Thoracic aorta (tissue), 2 donors: ENCODE measurements at regions not wholly inside any gene's neighbourhood (a gene's known extent, or its start where the extent isn't known, plus 50 kb on each side); places are given as distances from the start of the nearest gene placed in this dataset.

Source experiments
- ATAC-seq: fragments of 150-250 bp; one replicate; pipeline ENCODE4 v1.8.0; 2017; ENCODE audit warnings: low read depth; ENCODE audit not compliant: insufficient number of reproducible peaks, low FRiP score
- DNase-seq: peaks from one replicate; pipeline ENCODE4 v3.0.0-alpha.2; 2020; ENCODE audit warnings: low spot score
- H3K27ac ChIP-seq, 2 donors: fragments of 200-600 bp; sonication (generic); 1 replicate in 1 of 2; 2 replicates in 1 of 2; pipeline ENCODE4 v1.5.1; 2016; ENCODE audit warnings: mild to moderate bottlenecking in 2 of 2, moderate library complexity in 2 of 2
- H3K27me3 ChIP-seq: fragments of 200-600 bp; sonication (generic); replicated peaks from 2 replicates; pipeline ENCODE4 v1.6.0; 2016; ENCODE audit warnings: mild to moderate bottlenecking; ENCODE audit not compliant: insufficient read depth
- H3K36me3 ChIP-seq: fragments of 200-600 bp; sonication (generic); one replicate; pipeline ENCODE4 v1.5.1; 2016
- H3K4me1 ChIP-seq, 2 donors: fragments of 200-600 bp; sonication (generic); 1 replicate in 1 of 2; 2 replicates in 1 of 2; pipeline versions ENCODE4 v1.5.1 to v1.6.0; 2016; ENCODE audit warnings: low read depth in 2 of 2, mild to moderate bottlenecking in 1 of 2; ENCODE audit not compliant: control insufficient read depth in 1 of 2
- H3K4me3 ChIP-seq: fragments of 200-600 bp; sonication (generic); 2 replicates; pipeline ENCODE4 v1.5.1; 2016; ENCODE audit warnings: mild to moderate bottlenecking
- H3K9me3 ChIP-seq: fragments of 200-600 bp; sonication (generic); 2 replicates; pipeline ENCODE4 v1.5.1; 2016
- TF ChIP-seq, protein P1 (sequence below): fragments of 200-600 bp; sonication (generic); IDR thresholded peaks from one replicate; pipeline ENCODE4 v1.5.1; 2019; ENCODE audit warnings: antibody characterized with exemption

DNA sequence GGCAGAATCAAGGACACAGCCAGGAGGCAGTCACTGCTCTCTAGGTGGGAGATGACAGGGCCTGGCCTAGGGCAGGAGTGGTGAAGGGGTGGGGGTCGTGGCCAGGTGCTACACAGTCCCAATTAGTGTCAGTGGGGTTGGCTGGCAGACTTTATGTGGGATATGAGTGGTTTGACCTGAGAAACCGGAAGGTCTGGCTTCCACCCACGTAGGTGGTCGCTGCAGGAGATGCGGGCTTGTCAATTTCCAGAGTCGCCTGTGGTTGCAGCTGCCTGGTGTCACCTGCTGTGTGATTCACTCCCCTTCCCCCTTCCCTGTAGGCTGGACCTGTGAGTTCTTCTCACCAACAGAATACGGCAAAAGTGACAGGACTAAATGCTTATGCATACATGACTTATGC, 124.3 kb downstream of the KLF6 start:
- H3K27ac ChIP-seq = no peak overlapping the region
- H3K4me3 ChIP-seq = no peak overlapping the region
- H3K4me1 ChIP-seq = no peaks in the 10 kb centered on the region
- H3K36me3 ChIP-seq = no peaks in the 10 kb centered on the region
- H3K9me3 ChIP-seq = no peaks in the 10 kb centered on the region
- ATAC-seq (no peak), DNase-seq (no peak)
- H3K27me3 ChIP-seq = no peaks in the 10 kb centered on the region
- TF ChIP-seq, protein P1, sequence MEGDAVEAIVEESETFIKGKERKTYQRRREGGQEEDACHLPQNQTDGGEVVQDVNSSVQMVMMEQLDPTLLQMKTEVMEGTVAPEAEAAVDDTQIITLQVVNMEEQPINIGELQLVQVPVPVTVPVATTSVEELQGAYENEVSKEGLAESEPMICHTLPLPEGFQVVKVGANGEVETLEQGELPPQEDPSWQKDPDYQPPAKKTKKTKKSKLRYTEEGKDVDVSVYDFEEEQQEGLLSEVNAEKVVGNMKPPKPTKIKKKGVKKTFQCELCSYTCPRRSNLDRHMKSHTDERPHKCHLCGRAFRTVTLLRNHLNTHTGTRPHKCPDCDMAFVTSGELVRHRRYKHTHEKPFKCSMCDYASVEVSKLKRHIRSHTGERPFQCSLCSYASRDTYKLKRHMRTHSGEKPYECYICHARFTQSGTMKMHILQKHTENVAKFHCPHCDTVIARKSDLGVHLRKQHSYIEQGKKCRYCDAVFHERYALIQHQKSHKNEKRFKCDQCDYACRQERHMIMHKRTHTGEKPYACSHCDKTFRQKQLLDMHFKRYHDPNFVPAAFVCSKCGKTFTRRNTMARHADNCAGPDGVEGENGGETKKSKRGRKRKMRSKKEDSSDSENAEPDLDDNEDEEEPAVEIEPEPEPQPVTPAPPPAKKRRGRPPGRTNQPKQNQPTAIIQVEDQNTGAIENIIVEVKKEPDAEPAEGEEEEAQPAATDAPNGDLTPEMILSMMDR = no peak

DNA sequence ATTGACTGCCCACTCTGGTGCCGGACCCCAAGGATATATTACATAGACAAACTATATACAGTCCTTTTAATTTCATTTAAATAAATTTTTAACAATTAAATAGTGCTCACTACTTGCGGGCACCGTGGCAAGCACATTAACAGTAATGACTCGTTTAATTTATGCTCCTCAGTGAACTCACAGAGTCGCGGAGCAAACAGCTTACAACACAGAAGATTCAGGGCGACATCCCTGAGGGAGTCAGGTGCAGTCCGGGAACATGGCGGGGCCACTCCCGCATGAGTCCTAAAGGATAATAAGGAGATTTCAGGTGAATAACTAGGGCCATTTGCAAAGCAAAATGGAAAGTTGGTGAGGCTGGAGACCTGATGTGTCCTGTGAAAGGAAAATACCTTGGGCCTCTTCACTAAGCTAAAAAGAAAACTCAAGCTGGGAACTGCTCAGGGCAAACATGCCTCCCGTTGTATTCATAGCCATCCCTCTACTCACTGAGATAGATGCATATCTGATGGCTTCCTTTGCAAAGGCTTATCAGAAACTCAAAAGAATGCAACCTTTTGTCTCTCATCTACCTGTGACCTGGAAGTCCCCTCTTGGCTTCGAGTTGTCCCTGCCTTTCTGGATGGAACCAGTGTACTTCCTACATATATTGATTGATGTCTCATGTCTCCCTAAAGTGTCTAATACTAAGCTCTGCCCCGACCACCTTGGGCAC, 125.6 kb downstream of the KLF6 start:
- no peak for DNase-seq
- TF ChIP-seq, protein P1 = no peak
- H3K4me3 ChIP-seq = no peak overlapping the region
- peaks cover 0 to 10% of the 10 kb centered on the region in 2 donors for H3K4me1 ChIP-seq
- no peaks in the 10 kb centered on the region for H3K9me3 ChIP-seq
- ATAC-seq = no peak
- no peak overlapping the region for H3K27ac ChIP-seq
- H3K36me3 ChIP-seq = no peaks in the 10 kb centered on the region
- H3K27me3 ChIP-seq = no peaks in the 10 kb centered on the region

DNA sequence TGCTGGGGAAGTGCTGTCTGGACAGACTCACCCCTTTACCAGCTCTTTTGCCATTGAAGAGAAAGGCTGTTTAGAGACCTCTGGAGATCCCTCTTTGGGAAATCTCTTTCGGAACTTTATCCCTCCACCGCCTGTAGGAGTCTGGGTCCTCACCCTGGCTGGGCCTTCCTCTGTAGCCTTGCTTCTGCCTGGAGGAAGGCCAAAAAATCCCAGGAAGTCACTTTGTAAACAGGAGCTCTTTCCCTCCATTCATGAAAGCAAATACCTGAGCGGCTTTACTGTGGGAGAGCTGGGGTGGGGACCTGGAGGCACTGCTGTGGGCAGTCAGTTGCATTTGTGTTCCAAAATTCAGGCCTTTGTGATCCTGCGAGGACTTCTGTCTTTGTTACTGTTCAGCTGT, 126.2 kb downstream of the KLF6 start:
- TF ChIP-seq, protein P1 = no peak
- H3K36me3 ChIP-seq = no peaks in the 10 kb centered on the region
- H3K9me3 ChIP-seq = no peaks in the 10 kb centered on the region
- no peak for DNase-seq
- peaks cover 0 to 16% of the 10 kb centered on the region in 2 donors for H3K4me1 ChIP-seq
- H3K4me3 ChIP-seq = no peak overlapping the region
- no peaks in the 10 kb centered on the region for H3K27me3 ChIP-seq
- no peak overlapping the region for H3K27ac ChIP-seq
- no peak for ATAC-seq

DNA sequence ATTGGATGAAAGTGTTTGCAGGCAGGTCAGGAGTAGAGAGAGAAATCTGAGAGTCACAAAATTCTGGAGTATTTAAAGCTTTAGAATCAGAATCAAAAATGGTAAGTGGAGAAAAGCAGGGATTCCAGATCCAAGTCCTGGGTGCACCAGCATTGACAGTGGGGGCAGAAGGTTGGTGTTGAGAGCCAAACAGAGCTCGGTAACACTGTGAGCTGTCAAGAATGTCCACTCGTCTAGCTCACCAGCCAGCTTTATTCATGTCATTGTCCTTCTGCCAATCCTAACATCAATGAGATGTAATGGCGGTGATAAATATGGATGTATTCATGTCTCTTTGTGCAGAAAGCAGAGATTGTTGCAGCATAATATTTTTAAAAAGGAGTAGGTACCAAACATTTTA, 128.8 kb downstream of the KLF6 start:
- Histone ChIP-seq H3K27ac (no peak overlapping the region), H3K4me3 (no peak overlapping the region), H3K4me1 (peaks cover 4 to 22% of the 10 kb centered on the region in 2 donors), H3K27me3 (no peaks in the 10 kb centered on the region), H3K36me3 (no peaks in the 10 kb centered on the region), H3K9me3 (no peaks in the 10 kb centered on the region)
- ATAC-seq = no peak
- DNase-seq = no peak
- TF ChIP-seq, protein P1 = no peak

DNA sequence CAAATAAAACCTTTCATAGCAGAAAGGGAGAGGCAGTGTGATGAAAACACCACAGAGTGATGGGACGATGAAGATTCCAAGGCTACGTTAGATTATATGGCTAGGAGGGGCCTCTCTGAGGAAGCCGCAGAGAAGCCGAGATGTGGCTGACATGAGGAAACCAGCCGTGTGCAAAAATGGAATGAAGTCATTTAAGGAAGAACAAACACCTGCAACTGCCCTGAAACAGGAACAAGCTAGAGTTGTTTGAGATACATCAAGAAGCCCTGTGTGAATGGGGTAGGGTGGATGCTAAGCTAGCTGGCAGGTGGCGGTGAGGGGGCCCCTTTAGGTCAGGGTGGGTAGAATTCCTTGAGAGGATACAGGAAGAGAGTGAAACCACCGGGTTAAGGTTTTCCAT, 129.5 kb downstream of the KLF6 start:
- ATAC-seq = no peak
- DNase-seq = no peak
- H3K4me3 ChIP-seq = no peak overlapping the region

More for the DNA sequence above, 129.5 kb downstream of the KLF6 start:
- Histone ChIP-seq H3K9me3 (no peaks in the 10 kb centered on the region), H3K27me3 (no peaks in the 10 kb centered on the region), H3K36me3 (no peaks in the 10 kb centered on the region), H3K4me1 (peaks cover 4 to 22% of the 10 kb centered on the region in 2 donors), H3K27ac (no peak overlapping the region)
- TF ChIP-seq, protein P1 = no peak
